ENCODE measurements at regions not wholly inside any gene's neighbourhood (a gene's known extent, or its start where the extent isn't known, plus 50 kb on each side); places are given as distances from the start of the nearest gene placed in this dataset.

DNA sequence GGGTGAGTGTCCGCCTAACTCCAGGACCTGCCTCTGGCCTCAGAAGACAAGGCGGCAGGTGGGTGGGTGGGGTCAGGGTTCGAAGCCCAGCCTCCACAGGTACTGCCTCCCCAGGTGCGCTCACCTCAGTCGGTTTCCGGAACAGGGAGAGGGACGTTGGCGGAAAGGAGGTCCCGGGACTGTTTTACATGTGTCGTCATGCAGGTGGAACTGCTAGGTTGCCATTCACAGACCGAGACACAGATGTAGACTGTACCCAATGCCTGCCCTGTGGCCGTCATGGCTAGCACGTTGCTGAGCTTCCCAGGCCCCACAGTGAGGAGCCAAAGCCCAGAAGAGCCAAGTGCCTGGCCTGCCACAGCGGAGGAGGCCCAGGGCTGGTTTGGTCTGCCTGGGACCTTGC is 284.0 kb upstream of the HS6ST1 start:
- TF ChIP-seq, protein P1, sequence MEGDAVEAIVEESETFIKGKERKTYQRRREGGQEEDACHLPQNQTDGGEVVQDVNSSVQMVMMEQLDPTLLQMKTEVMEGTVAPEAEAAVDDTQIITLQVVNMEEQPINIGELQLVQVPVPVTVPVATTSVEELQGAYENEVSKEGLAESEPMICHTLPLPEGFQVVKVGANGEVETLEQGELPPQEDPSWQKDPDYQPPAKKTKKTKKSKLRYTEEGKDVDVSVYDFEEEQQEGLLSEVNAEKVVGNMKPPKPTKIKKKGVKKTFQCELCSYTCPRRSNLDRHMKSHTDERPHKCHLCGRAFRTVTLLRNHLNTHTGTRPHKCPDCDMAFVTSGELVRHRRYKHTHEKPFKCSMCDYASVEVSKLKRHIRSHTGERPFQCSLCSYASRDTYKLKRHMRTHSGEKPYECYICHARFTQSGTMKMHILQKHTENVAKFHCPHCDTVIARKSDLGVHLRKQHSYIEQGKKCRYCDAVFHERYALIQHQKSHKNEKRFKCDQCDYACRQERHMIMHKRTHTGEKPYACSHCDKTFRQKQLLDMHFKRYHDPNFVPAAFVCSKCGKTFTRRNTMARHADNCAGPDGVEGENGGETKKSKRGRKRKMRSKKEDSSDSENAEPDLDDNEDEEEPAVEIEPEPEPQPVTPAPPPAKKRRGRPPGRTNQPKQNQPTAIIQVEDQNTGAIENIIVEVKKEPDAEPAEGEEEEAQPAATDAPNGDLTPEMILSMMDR (IDR thresholded peaks at IDR 0.05; ENCODE audit: poor library complexity): no peak
- TF ChIP-seq EZH2phosphoT487 (IDR thresholded peaks at IDR 0.05; ENCODE audit: low read depth, severe bottlenecking, unreplicated experiment) (no peak), EZH2 (IDR thresholded peaks at IDR 0.05; ENCODE audit: borderline replicate concordance) (no peak)
